NCI-H748 (cell line): ENCODE measurements at regions not wholly inside any gene's neighbourhood (a gene's known extent, or its start where the extent isn't known, plus 50 kb on each side); places are given as distances from the start of the nearest gene placed in this dataset.

Experiments used
- DNase-seq: peaks from one replicate; lab custom pipeline; 2025; ENCODE audit not compliant: unreplicated experiment; lab: John Stamatoyannopoulos, UW

DNA sequence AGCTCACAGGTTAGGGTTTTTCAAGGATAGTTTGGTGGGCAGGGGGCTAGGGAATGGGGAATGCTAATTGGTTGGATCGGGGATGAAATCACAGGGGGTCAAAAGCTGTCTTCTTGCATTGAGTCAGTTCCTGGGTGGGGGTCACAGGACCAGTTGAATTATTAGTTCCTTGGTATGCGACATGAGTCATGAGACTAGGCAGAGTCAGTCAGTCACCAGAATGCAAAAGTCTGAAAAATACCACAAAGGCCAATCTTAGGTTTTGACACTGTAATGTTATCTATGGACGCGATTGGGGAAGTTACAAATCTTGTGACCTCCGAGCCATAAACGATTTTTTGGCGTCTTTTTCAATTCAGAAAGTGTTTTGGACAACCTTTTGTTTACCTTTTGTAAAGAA lies 101.2 kb downstream of the ZNF519 start:
- no peak for DNase-seq

DNA sequence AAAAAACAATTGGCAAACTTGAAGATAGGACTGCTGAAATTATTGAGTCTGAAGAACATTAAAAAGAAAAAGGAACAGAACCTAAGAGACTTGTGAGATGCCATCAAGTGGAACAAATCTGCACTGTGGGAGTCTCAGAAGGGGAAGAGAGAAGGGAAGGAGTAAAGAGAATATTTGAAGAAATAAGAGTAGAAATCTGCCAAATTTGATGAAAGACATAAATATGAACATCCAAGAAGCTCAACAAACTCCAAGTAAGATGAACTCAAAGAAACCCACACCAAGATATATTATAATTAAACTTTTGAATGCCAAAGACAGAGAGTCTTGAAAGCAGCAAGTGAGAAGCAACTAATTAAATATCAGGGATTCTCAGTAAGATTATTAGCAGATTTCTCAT lies 102.7 kb downstream of the ZNF519 start:
- no peak for DNase-seq

DNA sequence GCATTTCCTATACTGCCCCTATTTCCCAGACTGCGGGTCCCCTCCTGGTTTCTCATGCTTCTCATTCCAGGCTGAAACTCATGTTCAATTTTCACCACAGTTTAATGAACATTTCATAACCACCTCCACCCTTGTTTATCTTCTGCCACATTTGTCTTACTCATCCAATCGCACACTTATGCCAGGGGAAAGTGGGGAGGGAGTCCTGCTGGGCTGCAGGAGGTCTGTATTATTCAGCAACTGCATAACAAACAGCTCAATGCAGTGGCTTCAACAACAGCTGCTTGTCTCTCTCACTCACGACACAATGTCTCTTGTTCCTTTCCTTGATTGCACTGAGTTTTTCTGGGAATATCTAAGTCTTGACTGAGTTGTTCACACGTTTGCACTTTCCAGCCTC lies 106.0 kb downstream of the ZNF519 start:
- no peak for DNase-seq

DNA sequence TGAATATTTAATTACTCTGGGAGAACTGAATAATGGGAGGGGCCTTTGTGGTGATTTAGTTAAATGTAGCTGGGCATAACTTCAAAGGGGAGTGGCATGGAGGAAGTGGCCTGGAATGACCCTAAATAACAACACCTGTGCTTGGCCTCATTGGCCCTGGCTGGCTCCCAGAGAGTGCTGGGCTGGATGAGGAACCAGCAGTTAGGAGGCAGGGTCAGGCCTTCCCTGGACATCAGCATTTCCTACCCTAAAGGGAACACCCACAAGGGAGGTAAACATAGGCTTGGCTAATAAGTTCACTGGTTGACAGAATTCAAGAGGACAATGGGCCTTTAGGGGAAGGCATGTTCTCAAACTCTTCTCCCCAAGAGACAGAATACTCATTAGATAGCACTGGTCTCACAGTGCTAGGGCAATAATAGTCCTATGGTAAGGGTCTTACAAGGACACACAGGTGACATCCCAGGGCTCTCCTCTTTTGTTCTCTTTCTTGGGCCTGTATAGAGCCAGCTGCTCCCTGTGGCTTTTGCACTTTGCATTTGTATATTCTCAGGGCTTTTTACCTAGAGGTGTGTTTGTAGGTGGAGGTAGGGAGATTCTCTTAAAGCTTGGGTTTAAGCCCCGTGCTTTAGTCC lies 106.8 kb downstream of the ZNF519 start:
- no peak for DNase-seq

DNA sequence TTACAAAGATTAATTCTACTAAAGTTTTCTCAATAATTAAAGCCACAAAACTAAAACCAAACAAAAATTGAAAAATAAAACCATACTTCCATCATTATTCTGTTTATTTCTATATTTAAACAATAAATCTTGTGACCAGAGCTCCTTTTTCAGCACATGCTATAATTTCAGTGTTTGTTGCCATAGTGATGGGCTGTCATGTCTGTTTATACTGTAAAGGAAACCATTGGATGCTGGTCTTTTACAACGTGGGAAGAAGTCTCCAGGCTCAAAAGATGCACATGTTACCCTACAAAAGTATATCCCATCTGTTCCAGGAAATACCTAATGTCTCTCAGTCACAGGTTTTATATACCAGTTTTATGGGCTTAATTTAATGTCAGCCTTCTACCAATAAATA lies 100.1 kb upstream of the MC2R start:
- DNase-seq: peak; percentile 7

DNA sequence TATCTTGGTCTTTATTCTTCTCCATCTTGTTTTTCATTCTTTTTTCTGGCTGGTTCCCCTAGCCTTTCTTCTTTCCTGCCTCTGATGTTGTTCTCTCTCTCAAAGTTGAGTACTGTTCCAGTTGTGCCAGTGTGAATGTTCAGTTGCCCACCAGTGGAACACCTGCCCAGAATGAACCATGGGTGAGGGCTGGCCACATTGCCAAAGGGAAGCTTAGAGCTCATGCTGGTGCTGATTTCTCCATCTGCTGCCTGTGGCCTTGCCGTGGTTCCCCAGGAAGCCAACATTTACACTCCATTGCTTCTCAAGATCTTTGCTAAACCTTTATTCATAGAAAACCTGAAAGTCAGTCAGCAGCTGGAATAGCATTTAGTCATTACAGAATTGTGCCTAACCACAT lies 99.1 kb upstream of the MC2R start:
- no peak for DNase-seq

DNA sequence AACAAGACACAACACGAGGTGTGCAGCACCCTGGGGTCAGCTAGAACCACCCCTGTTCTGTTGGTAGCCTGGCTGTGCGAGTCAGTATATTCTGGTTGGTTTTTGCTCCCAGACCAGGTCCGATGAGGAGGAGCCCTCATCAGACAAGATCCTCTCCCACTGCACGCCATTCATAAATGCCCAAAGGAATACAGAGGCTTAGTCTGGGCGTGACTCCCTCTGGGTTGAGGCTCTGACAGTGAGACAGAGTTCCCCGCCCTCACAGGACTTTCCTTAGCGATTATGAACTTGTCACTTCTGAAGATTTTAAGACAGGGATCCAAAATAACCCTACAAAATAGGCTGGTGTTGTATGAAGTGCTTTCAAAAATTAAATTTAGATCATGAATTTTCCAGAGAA lies 85.5 kb upstream of the MC2R start:
- no peak for DNase-seq

DNA sequence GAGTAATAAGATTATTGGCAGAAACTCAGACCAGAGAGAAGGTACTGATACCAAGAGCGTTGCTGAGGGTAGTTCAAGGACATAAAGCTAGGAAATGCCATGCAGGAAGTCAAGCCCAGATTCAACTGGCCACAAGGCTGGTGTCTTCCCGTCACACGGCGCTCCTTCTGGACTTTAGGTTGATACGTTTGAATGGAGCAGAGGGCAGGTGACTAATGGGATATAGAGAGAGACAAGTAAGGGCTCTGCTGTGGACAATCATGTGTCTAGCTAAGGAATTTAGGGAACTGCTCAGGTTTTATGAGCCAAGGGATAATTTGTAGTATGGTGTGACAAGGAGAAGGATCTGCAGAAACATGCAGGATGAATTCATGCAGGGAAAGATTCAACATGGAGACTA lies 83.9 kb upstream of the MC2R start:
- no peak for DNase-seq

DNA sequence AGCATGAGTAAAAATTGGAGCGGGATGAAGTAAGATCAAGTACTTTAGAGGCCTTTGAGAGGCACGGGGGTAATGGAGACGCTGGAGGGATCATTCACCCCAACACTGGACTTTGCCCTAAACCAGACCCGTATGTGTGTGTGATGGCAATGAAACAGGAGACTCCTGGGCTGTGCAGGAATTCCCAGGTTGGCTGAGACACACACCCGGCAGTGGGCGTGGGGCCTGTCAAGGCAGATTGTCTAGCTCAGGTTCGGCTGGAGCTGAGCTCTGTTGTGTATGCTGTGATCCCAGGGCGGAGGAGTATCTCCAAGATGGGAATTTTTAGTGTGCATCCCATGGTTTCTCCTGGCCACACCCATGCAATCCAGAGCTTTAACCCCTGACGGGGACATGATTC lies 83.2 kb upstream of the MC2R start:
- DNase-seq: no peak

DNA sequence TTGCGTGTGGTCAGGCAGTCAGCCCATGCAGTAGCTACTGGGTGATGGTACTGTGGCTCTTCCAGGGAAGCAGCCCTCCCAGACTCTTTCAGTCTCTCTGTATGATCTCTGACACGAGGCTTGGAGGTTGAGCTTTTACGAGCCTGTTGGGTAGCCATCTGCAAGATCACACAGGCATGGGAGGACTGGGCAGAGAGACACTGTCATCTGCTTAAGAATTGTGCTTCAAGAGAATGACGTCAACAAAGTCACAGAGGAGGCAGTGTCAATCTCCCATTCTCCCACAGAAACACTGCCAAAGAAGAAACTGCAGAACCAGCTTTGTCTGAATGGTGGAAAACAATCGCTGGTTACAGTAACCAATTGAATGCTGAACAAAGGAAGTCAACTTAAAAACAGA lies 78.4 kb upstream of the MC2R start:
- DNase-seq: no peak

DNA sequence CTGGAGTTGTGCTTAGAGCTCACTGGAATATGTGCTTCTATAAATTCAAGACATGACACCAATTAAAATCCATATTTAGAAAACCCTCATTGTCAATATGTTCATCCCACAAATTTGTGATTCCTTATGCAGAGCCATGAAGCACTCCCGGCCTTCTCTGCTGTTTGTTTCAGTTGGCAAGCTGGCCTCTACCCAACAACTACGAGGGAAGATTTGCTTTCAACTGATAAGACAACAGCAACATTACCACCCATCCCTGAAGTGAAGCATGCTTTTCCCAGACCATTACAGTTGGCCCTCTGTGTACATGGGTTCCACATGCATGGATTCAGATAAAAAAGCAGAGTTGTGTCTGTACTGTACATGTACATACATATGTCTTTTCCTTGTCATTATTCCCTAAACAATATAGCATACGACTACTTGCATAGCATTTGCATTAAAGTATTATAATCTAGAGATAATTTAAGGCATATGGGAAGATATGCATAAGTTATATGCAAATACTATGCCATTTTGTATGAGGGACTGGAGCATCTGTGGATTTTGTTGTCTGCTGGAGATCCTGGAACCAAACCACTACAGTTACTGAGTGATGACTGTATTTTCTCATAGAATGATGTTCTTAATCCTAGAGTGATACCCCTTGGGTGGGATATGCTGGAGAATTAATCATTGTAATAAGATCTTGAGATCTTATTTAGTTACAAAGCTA lies 77.6 kb upstream of the MC2R start:
- no peak for DNase-seq

DNA sequence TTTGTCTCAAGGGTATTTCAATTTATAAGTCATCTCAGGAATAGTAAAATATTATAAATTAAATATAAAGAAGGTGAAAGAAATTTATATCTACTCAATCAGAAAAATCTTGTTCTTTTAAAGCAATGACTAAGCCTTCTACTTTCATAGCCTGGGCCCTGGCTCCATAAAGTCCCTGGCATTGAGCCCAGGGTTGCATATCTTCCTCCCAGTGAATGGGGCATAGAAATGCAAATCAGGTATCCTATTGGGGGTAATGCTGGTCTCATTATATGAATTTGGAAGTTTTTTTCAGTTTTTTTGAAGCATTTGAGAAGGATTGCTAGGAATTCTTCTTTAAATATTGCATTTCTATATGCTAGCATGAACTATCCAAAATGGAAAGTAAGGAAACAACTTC lies 73.9 kb upstream of the MC2R start:
- no peak for DNase-seq

DNA sequence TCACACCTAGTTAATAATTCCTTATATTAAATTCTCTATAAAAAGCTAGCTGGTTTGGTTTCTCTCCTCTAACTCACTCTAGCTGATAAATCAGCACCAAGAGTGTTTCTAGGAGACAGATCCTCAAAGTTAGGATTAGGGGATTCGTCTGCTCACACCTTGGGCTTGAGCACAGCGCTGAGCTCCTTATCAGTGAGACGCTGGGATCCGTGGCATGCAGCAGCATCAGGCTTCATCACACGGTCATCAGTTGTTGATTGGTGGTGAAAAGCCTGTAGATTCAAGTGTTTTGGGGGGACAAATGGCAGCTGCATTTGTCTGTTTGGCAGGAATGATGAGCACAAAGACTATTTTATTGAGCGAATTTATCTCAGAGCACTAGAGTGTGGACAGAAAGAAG lies 72.6 kb upstream of the MC2R start:
- DNase-seq: no peak

DNA sequence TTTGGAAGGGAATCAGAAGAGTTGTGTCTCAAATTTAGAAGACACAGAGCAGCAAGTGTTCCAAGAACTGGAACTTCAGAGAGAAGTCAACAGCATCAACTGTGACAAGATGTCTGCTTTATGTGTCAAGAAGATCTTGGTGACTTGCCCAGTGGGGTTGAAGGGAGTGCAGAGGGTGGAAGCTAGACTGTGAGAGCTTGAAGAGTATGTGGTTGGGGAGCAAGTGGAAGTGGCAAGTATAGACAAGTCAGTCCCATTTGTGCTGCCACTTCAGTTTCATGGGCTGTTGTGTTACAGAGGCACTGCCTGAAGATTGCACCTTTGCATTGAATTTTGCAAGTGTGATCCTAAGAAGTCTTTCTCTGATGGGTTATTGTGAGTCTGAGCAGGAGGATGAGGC lies 68.7 kb upstream of the MC2R start:
- DNase-seq: no peak

DNA sequence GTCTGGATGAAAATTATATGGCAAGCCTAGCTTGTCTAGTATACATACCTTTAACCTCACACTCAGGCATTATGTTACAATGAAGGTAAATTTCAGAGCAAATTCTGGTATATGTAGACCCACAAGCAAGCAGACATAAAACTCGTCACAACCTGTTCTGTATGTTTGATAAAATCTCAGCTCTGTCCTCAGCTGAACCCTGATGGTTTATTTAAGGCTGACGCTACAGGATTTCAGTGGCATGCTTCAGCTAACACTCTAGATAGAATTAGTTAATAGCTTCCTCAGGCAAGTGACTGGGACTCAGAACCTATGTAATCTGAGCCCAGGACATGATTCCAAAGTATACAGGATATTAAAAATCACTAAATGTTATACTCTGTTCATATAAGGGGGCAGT lies 68.2 kb upstream of the MC2R start:
- DNase-seq: no peak

DNA sequence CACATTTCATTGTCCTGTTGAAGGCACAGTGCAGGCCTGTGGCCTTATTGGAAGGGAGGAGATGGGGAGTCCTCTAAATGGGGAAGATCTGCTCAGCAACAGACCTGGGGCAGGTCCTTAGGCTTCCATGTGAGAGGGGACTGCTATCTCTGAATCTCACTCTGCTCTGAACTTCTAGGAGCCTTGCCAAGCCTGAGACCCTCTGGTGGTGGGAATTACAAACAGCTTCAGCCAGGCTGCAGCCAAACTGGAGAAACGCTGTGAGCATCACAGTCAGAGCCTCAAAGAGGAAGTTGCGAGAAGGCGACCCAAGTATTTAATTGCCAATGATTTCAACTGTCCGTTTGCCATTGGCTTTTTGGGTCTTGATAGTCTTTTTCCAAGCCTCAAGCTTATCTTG lies 66.8 kb upstream of the MC2R start:
- no peak for DNase-seq

DNA sequence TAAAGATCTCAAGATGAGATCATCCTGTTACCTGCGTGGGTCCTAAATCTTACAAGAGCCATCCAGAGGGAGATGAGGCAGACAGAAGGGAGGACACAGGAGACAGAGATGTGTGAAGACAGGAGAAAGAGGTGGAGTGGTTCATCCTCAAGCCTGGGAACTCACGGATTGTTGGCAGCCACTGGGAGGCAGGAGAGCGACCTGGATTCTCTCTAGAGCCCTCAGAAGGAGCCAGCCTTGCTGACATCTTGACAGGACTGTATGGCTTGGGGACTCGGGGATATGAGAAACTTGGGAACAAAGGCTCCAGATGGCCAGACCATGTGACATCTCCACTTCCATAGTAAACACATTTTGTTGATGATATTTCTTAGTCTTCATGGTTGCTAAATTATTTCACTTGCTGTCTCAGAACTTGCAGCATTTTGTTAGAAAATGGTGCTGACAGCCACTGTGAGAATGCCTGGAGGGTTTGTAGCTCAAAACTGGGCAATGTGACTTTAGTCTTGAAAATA lies 57.8 kb upstream of the MC2R start:
- DNase-seq: no peak
